ENCODE measurements at regions not wholly inside any gene's neighbourhood (a gene's known extent, or its start where the extent isn't known, plus 50 kb on each side); places are given as distances from the start of the nearest gene placed in this dataset.
"Not testable (repeated sequence)": the region's sequence is repeated elsewhere in the genome, so short reads cannot be mapped to it uniquely, and the experiment has no call there.

GRCh38 chr2:126269911-126270310, 386.0 kb upstream of the GYPC start:
- Histone ChIP-seq H3K27ac (no peak overlapping the region), H3K9me3 (no peaks in the 10 kb centered on the region), H3K36me3 (no peaks in the 10 kb centered on the region), H3K4me3 (no peak overlapping the region), H3K4me1 (ENCODE audit: insufficient read depth) (no peaks in the 10 kb centered on the region), H3K27me3 (no peaks in the 10 kb centered on the region)
- DNase-seq = no peak
- TF ChIP-seq POLR2A (IDR thresholded peaks at IDR 0.05) (no peak), CTCF (IDR thresholded peaks at IDR 0.05) (no peak), EP300 (IDR thresholded peaks at IDR 0.05) (no peak)
- intact Hi-C loops (cut with DNase I) = no loop called here
- WGBS, 3 donors = 81 to 90% (median 85%) methylated on average over 3 of the region's 3 CpGs

- intact Hi-C loops (cut with DNase I) = no loop called here
- Histone ChIP-seq H3K36me3 (no peaks in the 10 kb centered on the region), H3K27ac (no peak overlapping the region), H3K9me3 (no peaks in the 10 kb centered on the region), H3K27me3 (no peaks in the 10 kb centered on the region), H3K4me3 (no peak overlapping the region), H3K4me1 (ENCODE audit: insufficient read depth) (no peaks in the 10 kb centered on the region)
- WGBS, 3 donors = 24 to 50% (median 36%) methylated on average over 2 of the region's 2 CpGs
- no peak for TF ChIP-seq POLR2A (IDR thresholded peaks at IDR 0.05)
- no peak for TF ChIP-seq EP300 (IDR thresholded peaks at IDR 0.05)
- no peak for TF ChIP-seq CTCF (IDR thresholded peaks at IDR 0.05)
- no peak for DNase-seq
These were observed 385.4 kb upstream of the GYPC start for GRCh38 chr2:126270587-126270986.

- Histone ChIP-seq H3K4me1 (ENCODE audit: insufficient read depth) (no peaks in the 10 kb centered on the region), H3K36me3 (no peaks in the 10 kb centered on the region), H3K4me3 (no peak overlapping the region), H3K9me3 (no peaks in the 10 kb centered on the region), H3K27me3 (no peaks in the 10 kb centered on the region), H3K27ac (no peak overlapping the region)
- intact Hi-C loops (cut with DNase I) = no loop called here
- WGBS, 3 donors = 38 to 53% (median 45%) methylated on average over 3 of the region's 3 CpGs
- DNase-seq = no peak
- TF ChIP-seq CTCF (IDR thresholded peaks at IDR 0.05) (no peak), EP300 (IDR thresholded peaks at IDR 0.05) (no peak), POLR2A (IDR thresholded peaks at IDR 0.05) (no peak)
These were observed 383.6 kb upstream of the GYPC start for GRCh38 chr2:126272401-126272800.

- intact Hi-C loops (cut with DNase I) = no loop called here
- 90 to 93% (median 90%) methylated on average over 2 of the region's 2 CpGs for WGBS, 3 donors
These were observed 380.9 kb upstream of the GYPC start for GRCh38 chr2:126275098-126275497.

GRCh38 chr2:126276268-126276667, 379.7 kb upstream of the GYPC start:
- H3K4me1 ChIP-seq (ENCODE audit: insufficient read depth); H3K9me3 ChIP-seq; intact Hi-C loops (cut with DNase I); H3K27me3 ChIP-seq; H3K36me3 ChIP-seq; DNase-seq; H3K4me3 ChIP-seq; H3K27ac ChIP-seq: not testable (repeated sequence)

More at GRCh38 chr2:126275098-126275497, 380.9 kb upstream of the GYPC start:
- no peaks in the 10 kb centered on the region for H3K36me3 ChIP-seq
- H3K27me3 ChIP-seq = no peaks in the 10 kb centered on the region
- H3K4me3 ChIP-seq = no peak overlapping the region
- DNase-seq = no peak
- H3K27ac ChIP-seq = no peak overlapping the region
- H3K9me3 ChIP-seq = no peaks in the 10 kb centered on the region
- TF ChIP-seq CTCF (IDR thresholded peaks at IDR 0.05) (no peak), EP300 (IDR thresholded peaks at IDR 0.05) (no peak), POLR2A (IDR thresholded peaks at IDR 0.05) (no peak)
- H3K4me1 ChIP-seq (ENCODE audit: insufficient read depth) = no peaks in the 10 kb centered on the region
